GM12878 (cell line): ENCODE measurements at regions not wholly inside any gene's neighbourhood (a gene's known extent, or its start where the extent isn't known, plus 50 kb on each side); places are given as distances from the start of the nearest gene placed in this dataset.

Experiments used
- ATAC-seq: fragments of 200-7000 bp; cut with Tn5 transposase; 3 replicates; pipeline ENCODE4 v1.9.1; 2020; ENCODE audit warnings: mild to moderate bottlenecking, moderate library complexity
- BruUV-seq: library from RNA; stranded (reverse); fragments of 400-500 nt; replicated peaks from 2 replicates; lab custom pipeline; 2021; lab: Mats Ljungman, UMichigan
- CTCF ChIA-PET: fragments of 300-600 bp; sonication (Branson Sonifier 250); formaldehyde crosslinking; extraction: SDS; loops from one replicate; lab custom pipeline; 2021; ENCODE audit warnings: inconsistent platforms; lab: Yijun Ruan, JAX
- POLR2A ChIA-PET: fragments of 350-600 bp; formaldehyde crosslinking; extraction: SDS; loops from one replicate; lab custom pipeline; 2021; ENCODE audit warnings: inconsistent platforms; lab: Charles Lee
- RAD21 ChIA-PET: fragments of 300-600 bp; sonication (Branson Sonifier 250); formaldehyde crosslinking; loops from one replicate; lab custom pipeline; 2023; ENCODE audit warnings: antibody characterized with exemption; ENCODE audit not compliant: unreplicated experiment; lab: Charles Lee
- SMC1A ChIA-PET: fragments of 300-600 bp; sonication (Branson Sonifier 250); formaldehyde crosslinking; loops from one replicate; lab custom pipeline; 2023; ENCODE audit not compliant: unreplicated experiment, uncharacterized antibody; lab: Charles Lee
- DNase-seq: peaks from one replicate; pipeline ENCODE4 v3.0.0-alpha.2; 2011; ENCODE audit warnings: low read depth, low spot score
- FAIRE-seq: peaks from 3 replicates; lab custom pipeline; 2011; peaks lifted over from hg19 to GRCh38; lab: Jason Lieb, UNC
- H2AFZ ChIP-seq: 2 replicates; pipeline ENCODE4 v1.6.0; 2011; ENCODE audit warnings: low read depth, low read length, control low read depth; ENCODE audit not compliant: control insufficient read depth
- H3K27ac ChIP-seq: 2 replicates; pipeline ENCODE4 v1.5.1; 2011; ENCODE audit warnings: control low read depth; ENCODE audit not compliant: control insufficient read depth, insufficient read depth
- H3K27me3 ChIP-seq, 2 experiments: replicated peaks in 1 of 2; 2 replicates each; pipeline versions ENCODE4 v1.6.0 to v1.6.1; 2011; ENCODE audit warnings: low read length in 1 of 2; ENCODE audit not compliant: control insufficient read depth in 2 of 2, insufficient read depth in 2 of 2
- H3K36me3 ChIP-seq, 2 experiments: 2 replicates each; pipeline ENCODE4 v1.5.1; 2011; ENCODE audit warnings: low read length in 1 of 2; ENCODE audit not compliant: control insufficient read depth in 2 of 2, insufficient read depth in 2 of 2
- H3K4me1 ChIP-seq: 2 replicates; pipeline ENCODE4 v1.6.1; 2011; ENCODE audit warnings: mild to moderate bottlenecking, low read length, moderate library complexity, mixed read lengths; ENCODE audit not compliant: control insufficient read depth, insufficient read depth
- H3K4me2 ChIP-seq: 2 replicates; pipeline ENCODE4 v1.6.0; 2011; ENCODE audit warnings: control low read depth; ENCODE audit not compliant: control insufficient read depth, insufficient read depth
- H3K4me3 ChIP-seq: fragments of 200-600 bp; sonication (generic); 2 replicates; pipeline ENCODE4 v1.5.1; 2016
- H3K79me2 ChIP-seq: 2 replicates; pipeline ENCODE4 v1.6.0; 2011; ENCODE audit warnings: low read length; ENCODE audit not compliant: control insufficient read depth, insufficient read depth
- H3K9ac ChIP-seq: 2 replicates; pipeline ENCODE4 v1.8.0; 2011; ENCODE audit warnings: low read length, control low read depth, mixed read lengths; ENCODE audit not compliant: control insufficient read depth, insufficient read depth
- H3K9me3 ChIP-seq: replicated peaks from 3 replicates; pipeline ENCODE4 v1.5.1; 2011; ENCODE audit warnings: mild to moderate bottlenecking, low read length; ENCODE audit not compliant: control insufficient read depth, insufficient read depth
- H4K20me1 ChIP-seq: 2 replicates; pipeline ENCODE4 v1.6.0; 2011; ENCODE audit not compliant: control insufficient read depth, insufficient read depth
- BACH1 ChIP-seq: fragments of 450-650 bp; IDR thresholded peaks from 2 replicates; pipeline ENCODE4 v1.6.1; 2017; ENCODE audit warnings: mild to moderate bottlenecking, borderline replicate concordance
- BRCA1 ChIP-seq: IDR thresholded peaks from 2 replicates; pipeline ENCODE4 v1.6.1; 2011; ENCODE audit warnings: low read depth, low read length, improper control_type of control experiment
- CEBPZ ChIP-seq: fragments of 150-350 bp; IDR thresholded peaks from 2 replicates; pipeline ENCODE4 v1.6.1; 2016; ENCODE audit warnings: low read depth, low read length
- CHD2 ChIP-seq: IDR thresholded peaks from 2 replicates; pipeline ENCODE4 v1.6.1; 2011; ENCODE audit warnings: low read depth, low read length, improper control_type of control experiment, borderline replicate concordance
- ETV6 ChIP-seq, 2 experiments: fragments of 450-650 bp in 1 of 2; IDR thresholded peaks in 1 of 2; conservative IDR thresholded peaks in 1 of 2; 2 replicates each; pipeline ENCODE4 v1.6.1; 2014; ENCODE audit warnings: antibody characterized with exemption in 1 of 2, borderline replicate concordance in 1 of 2, low read depth in 1 of 2, mild to moderate bottlenecking in 1 of 2, moderate library complexity in 1 of 2
- FOXK2 ChIP-seq: fragments of 450-650 bp; IDR thresholded peaks from 2 replicates; pipeline ENCODE4 v1.6.1; 2017; ENCODE audit warnings: mild to moderate bottlenecking, moderate library complexity
- JUND ChIP-seq: IDR thresholded peaks from 2 replicates; pipeline ENCODE4 v1.6.1; 2012; ENCODE audit warnings: low read depth, mild to moderate bottlenecking, low read length, improper control_type of control experiment, moderate library complexity
- LARP7 ChIP-seq: fragments of 450-650 bp; IDR thresholded peaks from 2 replicates; pipeline ENCODE4 v1.6.1; 2017; ENCODE audit warnings: mild to moderate bottlenecking
- MXI1 ChIP-seq: fragments of 150-350 bp; IDR thresholded peaks from 2 replicates; pipeline ENCODE4 v1.6.1; 2011; ENCODE audit warnings: low read depth, mild to moderate bottlenecking, inconsistent platforms, low read length, improper control_type of control experiment
- NKRF ChIP-seq: fragments of 450-650 bp; conservative IDR thresholded peaks from 2 replicates; pipeline ENCODE4 v1.6.1; 2017; ENCODE audit warnings: mild to moderate bottlenecking, moderate library complexity
- PML ChIP-seq: IDR thresholded peaks from 2 replicates; pipeline ENCODE4 v1.6.1; 2012; ENCODE audit warnings: low read length, inconsistent platforms
- RCOR1 ChIP-seq: conservative IDR thresholded peaks from 2 replicates; pipeline ENCODE4 v1.6.1; 2012; ENCODE audit warnings: low read depth, low read length, improper control_type of control experiment
- REST ChIP-seq: IDR thresholded peaks from 2 replicates; pipeline ENCODE4 v1.6.1; 2012; ENCODE audit warnings: mild to moderate bottlenecking, low read depth, low read length
- RFX5 ChIP-seq: IDR thresholded peaks from 2 replicates; pipeline ENCODE4 v1.6.1; 2011; ENCODE audit warnings: low read depth, low read length, improper control_type of control experiment
- RUNX3 ChIP-seq: IDR thresholded peaks from 2 replicates; pipeline ENCODE4 v1.6.1; 2012; ENCODE audit warnings: low read length, inconsistent platforms
- SIX5 ChIP-seq: IDR thresholded peaks from 2 replicates; pipeline ENCODE4 v1.6.1; 2011; ENCODE audit warnings: mild to moderate bottlenecking, low read depth, low read length, moderate library complexity; ENCODE audit not compliant: severe bottlenecking
- TCF7 ChIP-seq: IDR thresholded peaks from 2 replicates; pipeline ENCODE4 v1.6.1; 2014; ENCODE audit warnings: antibody characterized with exemption, borderline replicate concordance
- ZNF622 ChIP-seq: fragments of 450-650 bp; IDR thresholded peaks from 2 replicates; pipeline ENCODE4 v1.6.1; 2017; ENCODE audit warnings: mild to moderate bottlenecking, inconsistent platforms
- WGBS: methylation state at CpG from one replicate; pipeline ENCODE4 v1.1.6; 2016; ENCODE audit warnings: low lambda C conversion rate; ENCODE audit not compliant: insufficient replicate concordance, insufficient coverage; ENCODE audit errors: missing lambda C conversion rate; 5-methylcytosine and 5-hydroxymethylcytosine counted together
- in situ Hi-C: fragments of 300-500 bp; cut with MboI; formaldehyde crosslinking; loops from 9 replicates; pipeline ENCODE4 v1.14.3; 2018; ENCODE audit warnings: mixed read lengths
- intact Hi-C: fragments of 100-400 bp; cut with micrococcal nuclease; formaldehyde crosslinking; loops from one replicate; pipeline ENCODE4 v1.14.2; 2022; ENCODE audit not compliant: unreplicated experiment

GRCh38 chr1:34358636-34359035 is 181.9 kb downstream of the C1orf94 start:
- POLR2A ChIA-PET = no interaction called here
- Histone ChIP-seq H3K79me2 (no peaks in the 10 kb centered on the region), H2AFZ (no peak overlapping the region), H4K20me1 (no peaks in the 10 kb centered on the region), H3K36me3 (no peaks in the 10 kb centered on the region), H3K27me3 (no peaks in the 10 kb centered on the region), H3K4me1 (peaks cover 30% of the 10 kb centered on the region), H3K4me2 (no peak overlapping the region), H3K9ac (no peak overlapping the region), H3K27ac (no peak overlapping the region), H3K4me3 (no peak overlapping the region), H3K9me3 (no peaks in the 10 kb centered on the region; the same call in 2 of the 3 replicates)
- DNase-seq = no peak
- SMC1A ChIA-PET = interaction anchor here (1.0 to 1.6 kb wide), 2 partner anchors 10 to 33 kb away, joined by 3 to 4 read pairs; no protein-coding TSS in a partner anchor
- CTCF ChIA-PET = interaction anchor here (2.0 kb wide), 1 partner anchor 9 kb away, joined by 5 read pairs; no protein-coding TSS in a partner anchor
- FAIRE-seq = no peak
- no peak for ATAC-seq
- in situ Hi-C loops (no loop called here), intact Hi-C loops (no loop called here)
- RAD21 ChIA-PET = no interaction called here
- WGBS = 23% methylated on average over 2 of the region's 2 CpGs
- no TSS peak for BruUV-seq
- TF ChIP-seq RFX5 = no peak
- TF ChIP-seq CHD2 = no peak
- TF ChIP-seq REST = no peak
- TF ChIP-seq NKRF = no peak
- TF ChIP-seq BRCA1 = no peak
- no peak for TF ChIP-seq JUND
- no peak for TF ChIP-seq MXI1
- no peak for TF ChIP-seq RUNX3
- TF ChIP-seq PML = no peak
- TF ChIP-seq LARP7 = no peak
- no peak for TF ChIP-seq ETV6 (conservative IDR thresholded peaks at IDR 0.05 in 1 of 2, IDR thresholded peaks at IDR 0.05 in 1 of 2; ENCODE audit: borderline replicate concordance in 1 of 2, low read depth in 1 of 2)
- TF ChIP-seq RCOR1 = no peak
- TF ChIP-seq FOXK2 = no peak
- no peak for TF ChIP-seq ZNF622
- no peak for TF ChIP-seq CEBPZ
- TF ChIP-seq TCF7 = no peak
- no peak for TF ChIP-seq SIX5
- TF ChIP-seq BACH1 = no peak
